ENCODE measurements at regions not wholly inside any gene's neighbourhood (a gene's known extent, or its start where the extent isn't known, plus 50 kb on each side); places are given as distances from the start of the nearest gene placed in this dataset.

DNA sequence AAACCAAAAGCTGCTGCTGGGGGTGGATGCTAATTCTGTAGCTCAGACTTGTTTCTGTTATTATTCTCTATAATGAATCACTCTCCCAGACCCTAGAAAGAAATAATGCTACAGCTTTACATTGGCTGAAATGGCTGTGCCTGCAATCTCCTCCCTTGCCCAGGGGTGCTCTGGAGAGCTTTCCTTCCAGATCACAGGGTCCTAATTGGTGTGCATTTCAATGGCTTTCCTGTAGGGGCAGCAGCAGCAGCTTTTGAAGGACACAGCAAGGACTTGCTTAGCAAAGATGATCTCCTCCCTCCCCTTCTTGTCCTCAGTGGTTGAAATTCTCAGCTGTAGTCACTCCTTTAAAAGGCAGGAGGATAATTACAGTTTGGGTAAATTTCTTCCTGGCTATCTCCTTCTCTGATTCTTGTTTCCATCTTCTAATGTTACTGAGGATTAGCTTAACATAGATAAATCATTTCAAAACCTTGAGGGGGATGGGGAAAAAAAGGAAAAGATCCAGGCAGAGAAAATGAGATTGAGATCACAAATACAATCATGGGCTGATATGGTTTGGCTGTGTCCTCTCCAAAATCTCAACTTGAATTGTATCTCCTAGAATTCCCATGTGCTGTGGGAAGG, 120.2 kb upstream of the CTTNBP2 start:
- no peak for TF ChIP-seq SIN3A (IDR thresholded peaks at IDR 0.05; ENCODE audit: borderline replicate concordance, insufficient read depth, low read length)
- no peak for TF ChIP-seq POLR2AphosphoS5 (IDR thresholded peaks at IDR 0.05; ENCODE audit: low read depth, low read length)
- TF ChIP-seq, protein P1, sequence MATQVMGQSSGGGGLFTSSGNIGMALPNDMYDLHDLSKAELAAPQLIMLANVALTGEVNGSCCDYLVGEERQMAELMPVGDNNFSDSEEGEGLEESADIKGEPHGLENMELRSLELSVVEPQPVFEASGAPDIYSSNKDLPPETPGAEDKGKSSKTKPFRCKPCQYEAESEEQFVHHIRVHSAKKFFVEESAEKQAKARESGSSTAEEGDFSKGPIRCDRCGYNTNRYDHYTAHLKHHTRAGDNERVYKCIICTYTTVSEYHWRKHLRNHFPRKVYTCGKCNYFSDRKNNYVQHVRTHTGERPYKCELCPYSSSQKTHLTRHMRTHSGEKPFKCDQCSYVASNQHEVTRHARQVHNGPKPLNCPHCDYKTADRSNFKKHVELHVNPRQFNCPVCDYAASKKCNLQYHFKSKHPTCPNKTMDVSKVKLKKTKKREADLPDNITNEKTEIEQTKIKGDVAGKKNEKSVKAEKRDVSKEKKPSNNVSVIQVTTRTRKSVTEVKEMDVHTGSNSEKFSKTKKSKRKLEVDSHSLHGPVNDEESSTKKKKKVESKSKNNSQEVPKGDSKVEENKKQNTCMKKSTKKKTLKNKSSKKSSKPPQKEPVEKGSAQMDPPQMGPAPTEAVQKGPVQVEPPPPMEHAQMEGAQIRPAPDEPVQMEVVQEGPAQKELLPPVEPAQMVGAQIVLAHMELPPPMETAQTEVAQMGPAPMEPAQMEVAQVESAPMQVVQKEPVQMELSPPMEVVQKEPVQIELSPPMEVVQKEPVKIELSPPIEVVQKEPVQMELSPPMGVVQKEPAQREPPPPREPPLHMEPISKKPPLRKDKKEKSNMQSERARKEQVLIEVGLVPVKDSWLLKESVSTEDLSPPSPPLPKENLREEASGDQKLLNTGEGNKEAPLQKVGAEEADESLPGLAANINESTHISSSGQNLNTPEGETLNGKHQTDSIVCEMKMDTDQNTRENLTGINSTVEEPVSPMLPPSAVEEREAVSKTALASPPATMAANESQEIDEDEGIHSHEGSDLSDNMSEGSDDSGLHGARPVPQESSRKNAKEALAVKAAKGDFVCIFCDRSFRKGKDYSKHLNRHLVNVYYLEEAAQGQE (IDR thresholded peaks at IDR 0.05; ENCODE audit: insufficient read depth in 1 of 2, low read depth in 2 of 2, low read length in 2 of 2) = no peak
- TF ChIP-seq TAF1 (IDR thresholded peaks at IDR 0.05; ENCODE audit: borderline replicate concordance, insufficient read depth, low read length) = no peak
- TF ChIP-seq FOXP2 (optimal IDR thresholded peaks at IDR 0.05; ENCODE audit: borderline replicate concordance, extremely low read depth, extremely low read length, insufficient read depth) = no peak

DNA sequence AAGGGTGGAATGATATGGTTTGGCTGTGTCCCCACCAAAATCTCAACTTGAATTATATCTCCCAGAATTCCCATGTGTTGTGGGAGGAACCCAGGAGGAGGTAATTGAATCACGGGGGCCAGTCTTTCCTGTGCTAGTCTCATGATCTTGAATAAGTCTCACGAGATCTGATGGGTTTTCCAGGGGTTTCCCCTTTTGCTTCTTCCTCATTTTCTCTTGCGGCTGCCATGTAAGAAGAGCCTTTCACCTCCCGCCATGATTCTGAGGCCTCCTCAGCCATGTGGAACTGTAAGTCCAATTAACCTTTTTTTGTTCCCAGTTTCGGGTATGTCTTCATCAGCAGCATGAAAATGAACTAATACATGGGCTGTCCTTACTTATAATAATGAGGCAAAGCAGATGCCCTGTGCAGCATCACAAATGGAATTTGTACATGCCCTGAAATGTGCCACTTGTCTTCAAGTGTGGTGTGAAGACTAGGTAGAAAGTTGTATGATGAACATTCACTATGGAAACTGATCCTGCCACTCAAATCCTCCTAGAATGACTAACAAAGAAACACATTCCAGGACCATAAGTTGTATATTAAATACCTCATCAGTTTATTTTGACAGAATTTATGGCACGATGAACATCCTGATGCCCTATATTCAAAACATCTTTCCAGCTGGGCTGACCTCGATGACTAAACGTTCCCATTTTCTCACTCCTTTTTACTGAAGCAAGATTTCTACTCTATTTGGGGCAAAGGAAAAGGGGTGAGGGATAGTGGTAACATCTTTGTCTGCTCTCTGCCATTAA, 122.8 kb upstream of the CTTNBP2 start:
- TF ChIP-seq POLR2AphosphoS5 (IDR thresholded peaks at IDR 0.05; ENCODE audit: low read depth, low read length) (no peak), SIN3A (IDR thresholded peaks at IDR 0.05; ENCODE audit: borderline replicate concordance, insufficient read depth, low read length) (no peak), TAF1 (IDR thresholded peaks at IDR 0.05; ENCODE audit: borderline replicate concordance, insufficient read depth, low read length) (no peak), FOXP2 (optimal IDR thresholded peaks at IDR 0.05; ENCODE audit: borderline replicate concordance, extremely low read depth, extremely low read length, insufficient read depth) (no peak)
- TF ChIP-seq, protein P1 (IDR thresholded peaks at IDR 0.05; ENCODE audit: insufficient read depth in 1 of 2, low read depth in 2 of 2, low read length in 2 of 2) = no peak

DNA sequence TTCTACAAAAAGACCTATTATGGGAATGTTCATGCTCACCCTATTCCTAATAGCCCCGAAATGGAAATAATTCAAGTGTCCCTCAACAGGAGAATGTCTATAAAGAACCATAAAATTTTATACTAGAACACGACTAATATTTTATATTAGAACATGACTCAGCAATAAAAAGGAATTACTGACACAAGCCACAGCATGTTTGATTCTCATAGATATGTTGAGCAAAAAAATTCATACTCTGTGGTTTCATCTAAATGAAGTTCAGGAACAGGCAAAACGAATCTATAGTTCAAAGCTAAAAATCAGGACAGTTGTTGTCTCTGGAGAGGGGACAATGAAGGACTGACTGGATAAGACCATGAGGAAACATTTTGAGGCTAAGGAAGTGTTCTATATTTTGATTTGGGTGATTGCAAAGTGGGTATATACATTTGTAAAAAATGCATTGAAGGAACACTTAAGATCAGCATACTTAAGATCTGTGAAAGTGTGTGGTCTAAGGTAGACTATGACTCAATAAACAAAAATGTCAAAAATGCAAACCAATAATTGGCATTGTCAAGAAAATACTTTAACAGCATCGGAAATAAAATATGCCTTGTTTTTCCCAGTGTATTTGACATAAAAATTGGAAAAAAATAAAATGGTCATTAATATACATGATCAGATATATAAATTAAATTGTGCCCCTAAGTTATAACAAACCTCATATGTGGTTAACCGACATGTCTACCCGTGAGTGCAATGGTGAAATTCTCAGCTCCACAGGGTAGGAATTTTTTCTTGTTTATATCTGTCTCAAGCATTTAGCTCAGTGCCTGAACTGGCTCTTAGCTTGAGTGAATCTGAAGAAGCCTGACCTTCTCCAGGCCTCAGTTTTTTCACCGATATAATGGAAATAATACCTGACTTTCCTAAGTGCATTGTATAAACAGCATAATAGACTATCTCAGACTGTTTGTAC, 124.9 kb upstream of the CTTNBP2 start:
- TF ChIP-seq FOXP2 (optimal IDR thresholded peaks at IDR 0.05; ENCODE audit: borderline replicate concordance, extremely low read depth, extremely low read length, insufficient read depth) (no peak), SIN3A (IDR thresholded peaks at IDR 0.05; ENCODE audit: borderline replicate concordance, insufficient read depth, low read length) (no peak), POLR2AphosphoS5 (IDR thresholded peaks at IDR 0.05; ENCODE audit: low read depth, low read length) (no peak), TAF1 (IDR thresholded peaks at IDR 0.05; ENCODE audit: borderline replicate concordance, insufficient read depth, low read length) (no peak)
- TF ChIP-seq, protein P1 (IDR thresholded peaks at IDR 0.05; ENCODE audit: insufficient read depth in 1 of 2, low read depth in 2 of 2, low read length in 2 of 2) = no peak

DNA sequence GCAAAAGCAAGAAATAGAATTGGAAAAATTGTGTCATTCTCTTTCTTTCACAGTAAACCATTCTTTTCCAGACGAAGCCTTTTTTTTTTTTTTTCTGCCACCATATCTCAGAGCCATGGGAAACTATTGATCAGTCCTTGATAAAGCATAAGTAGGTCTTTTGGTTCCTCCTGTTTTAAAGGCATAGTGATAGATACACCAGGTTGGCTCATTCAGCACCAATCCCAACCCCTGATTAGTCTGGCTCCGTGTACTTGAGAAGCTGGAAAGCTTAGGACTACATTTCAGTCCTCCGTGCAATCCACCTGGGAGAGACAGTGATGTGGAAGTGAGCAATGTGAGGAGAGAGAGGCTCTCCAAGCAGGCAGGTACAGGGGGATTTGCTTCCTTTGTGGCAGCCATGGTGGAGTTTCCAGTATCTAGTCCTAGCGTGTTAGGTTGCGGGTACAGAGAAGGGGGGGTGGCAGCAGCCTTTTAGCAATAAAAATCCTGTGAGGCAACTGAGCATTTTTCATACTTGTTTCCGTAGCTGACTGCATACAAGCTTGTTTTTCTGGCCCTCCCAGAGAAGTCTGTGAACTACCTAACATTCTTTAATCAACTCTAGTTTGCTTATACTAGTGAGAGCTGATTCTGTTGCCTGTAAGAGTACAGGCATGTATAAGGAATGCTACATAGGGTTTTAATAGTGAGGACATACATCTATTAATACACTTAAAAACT, 127.4 kb upstream of the CTTNBP2 start:
- TF ChIP-seq, protein P1 (IDR thresholded peaks at IDR 0.05; ENCODE audit: insufficient read depth in 1 of 2, low read depth in 2 of 2, low read length in 2 of 2) = no peak
- TF ChIP-seq TAF1 (IDR thresholded peaks at IDR 0.05; ENCODE audit: borderline replicate concordance, insufficient read depth, low read length) (no peak), POLR2AphosphoS5 (IDR thresholded peaks at IDR 0.05; ENCODE audit: low read depth, low read length) (no peak), SIN3A (IDR thresholded peaks at IDR 0.05; ENCODE audit: borderline replicate concordance, insufficient read depth, low read length) (no peak), FOXP2 (optimal IDR thresholded peaks at IDR 0.05; ENCODE audit: borderline replicate concordance, extremely low read depth, extremely low read length, insufficient read depth) (no peak)

All from PFSK-1 (cell line).